ENCODE measurements at regions not wholly inside any gene's neighbourhood (a gene's known extent, or its start where the extent isn't known, plus 50 kb on each side); places are given as distances from the start of the nearest gene placed in this dataset.

- H3K9me3 ChIP-seq (replicated peaks; ENCODE audit: control insufficient read depth, insufficient read depth, low read length): peaks cover 2% of the 10 kb centered on the region
- no peaks in the 10 kb centered on the region for H3K4me1 ChIP-seq (ENCODE audit: control insufficient read depth, extremely low read depth, insufficient read depth, low read length)
- TF ChIP-seq JUN (IDR thresholded peaks at IDR 0.05; ENCODE audit: borderline replicate concordance, insufficient read depth, insufficient read length, low read depth) (no peak), MAX (IDR thresholded peaks at IDR 0.05; ENCODE audit: insufficient read depth, insufficient read length) (no peak), MYC (IDR thresholded peaks at IDR 0.05; ENCODE audit: low read depth, low read length) (no peak), POLR2A (IDR thresholded peaks at IDR 0.05; ENCODE audit: low read depth, low read length) (no peak)
- DNase-seq (ENCODE audit: low read depth, low spot score) (no peak), FAIRE-seq (no peak)
- POLR2A ChIA-PET: no interaction called here
- intact Hi-C loops (cut with micrococcal nuclease) (no loop called here), dilution Hi-C loops (cut with MboI; ENCODE audit: extremely low pct_ligation_motif_present, low sequenced_read_pairs) (no loop called here)
- no peaks in the 10 kb centered on the region for H3K9me1 ChIP-seq (replicated peaks; ENCODE audit: control insufficient read depth, extremely low read depth, insufficient read depth, low read length)
- H2AFZ ChIP-seq (ENCODE audit: low read depth, low read length): no peak overlapping the region
- H3K4me2 ChIP-seq (ENCODE audit: insufficient read depth, low read length): no peak overlapping the region
- no peaks in the 10 kb centered on the region for H3K36me3 ChIP-seq (ENCODE audit: control insufficient read depth in 2 of 2, extremely low read depth in 1 of 2, insufficient read depth in 2 of 2, low read length in 2 of 2)
- H3K9ac ChIP-seq (replicated peaks; ENCODE audit: extremely low read depth, insufficient read depth, low read length): no peak overlapping the region
- H3K4me3 ChIP-seq (replicated peaks in 1 of 3; ENCODE audit: insufficient read depth in 1 of 3, low read depth in 1 of 3, low read length in 3 of 3): no peak overlapping the region
- H3K27me3 ChIP-seq (ENCODE audit: control insufficient read depth in 2 of 2, insufficient read depth in 2 of 2, low read length in 2 of 2): no peaks in the 10 kb centered on the region
- BruUV-seq (replicated peaks): no TSS peak
- CTCF ChIA-PET: no interaction called here
- H3K79me2 ChIP-seq (ENCODE audit: control insufficient read depth, insufficient read depth, low read length): no peaks in the 10 kb centered on the region
- H3K27ac ChIP-seq (ENCODE audit: insufficient read depth, low read depth, low read length): no peak overlapping the region
- H4K20me1 ChIP-seq (replicated peaks; ENCODE audit: control insufficient read depth, extremely low read depth, insufficient read depth, low read length): no peaks in the 10 kb centered on the region
These were observed 614.9 kb upstream of the TMPRSS15 start for GRCh38 chr21:19018529-19018928.

- H3K9me3 ChIP-seq (replicated peaks; ENCODE audit: control insufficient read depth, insufficient read depth, low read length): peaks cover 2% of the 10 kb centered on the region
- H3K9ac ChIP-seq (replicated peaks; ENCODE audit: extremely low read depth, insufficient read depth, low read length): no peak overlapping the region
- H3K79me2 ChIP-seq (ENCODE audit: control insufficient read depth, insufficient read depth, low read length): no peaks in the 10 kb centered on the region
- H2AFZ ChIP-seq (ENCODE audit: low read depth, low read length): no peak overlapping the region
- ChIA-PET CTCF (no interaction called here), POLR2A (no interaction called here)
- no peaks in the 10 kb centered on the region for H3K36me3 ChIP-seq (ENCODE audit: control insufficient read depth in 2 of 2, extremely low read depth in 1 of 2, insufficient read depth in 2 of 2, low read length in 2 of 2)
- H3K4me1 ChIP-seq (ENCODE audit: control insufficient read depth, extremely low read depth, insufficient read depth, low read length): no peaks in the 10 kb centered on the region
- dilution Hi-C loops (cut with MboI; ENCODE audit: extremely low pct_ligation_motif_present, low sequenced_read_pairs): no loop called here
- no peaks in the 10 kb centered on the region for H4K20me1 ChIP-seq (replicated peaks; ENCODE audit: control insufficient read depth, extremely low read depth, insufficient read depth, low read length)
- FAIRE-seq (no peak), DNase-seq (ENCODE audit: low read depth, low spot score) (no peak)
- TF ChIP-seq FOS (IDR thresholded peaks at IDR 0.05; ENCODE audit: borderline replicate concordance, insufficient read depth, low read length): no peak
- no peak overlapping the region for H3K4me3 ChIP-seq (replicated peaks in 1 of 3; ENCODE audit: insufficient read depth in 1 of 3, low read depth in 1 of 3, low read length in 3 of 3)
- intact Hi-C loops (cut with micrococcal nuclease): no loop called here
- no peak overlapping the region for H3K27ac ChIP-seq (ENCODE audit: insufficient read depth, low read depth, low read length)
- no peaks in the 10 kb centered on the region for H3K27me3 ChIP-seq (ENCODE audit: control insufficient read depth in 2 of 2, insufficient read depth in 2 of 2, low read length in 2 of 2)
- no peak overlapping the region for H3K4me2 ChIP-seq (ENCODE audit: insufficient read depth, low read length)
- H3K9me1 ChIP-seq (replicated peaks; ENCODE audit: control insufficient read depth, extremely low read depth, insufficient read depth, low read length): no peaks in the 10 kb centered on the region
- BruUV-seq (replicated peaks): no TSS peak
These were observed 619.4 kb upstream of the TMPRSS15 start for GRCh38 chr21:19022978-19023377.

All from endothelial cell of umbilical vein (primary cell).